Activated CD4-positive, alpha-beta T cell treated with anti-CD3 and anti-CD28 coated beads, Interleukin-2, Interleukin-6, amounts not matched to agents 100 ng/mL and 50 ng/mL, durations not matched to agents 16 hours and 8 hours (primary cell): ENCODE measurements at regions not wholly inside any gene's neighbourhood (a gene's known extent, or its start where the extent isn't known, plus 50 kb on each side); places are given as distances from the start of the nearest gene placed in this dataset.
A peak's percentile ranks its signal among the peaks of the same experiment; 100 is the strongest.

Experiments used
- DNase-seq: peaks from one replicate; pipeline ENCODE4 v3.0.0-alpha.2; 2020

- peak; percentile 55 for DNase-seq
Observed at GRCh38 chr6:110537208-110538123, 61.1 kb upstream of the SLC22A16 start.

GRCh38 chr6:110534731-110535492 is 58.5 kb upstream of the SLC22A16 start:
- DNase-seq, result no peak

GRCh38 chr6:110532431-110532830 is 56.0 kb upstream of the SLC22A16 start:
- DNase-seq, result no peak

GRCh38 chr6:110530671-110531070 is 54.3 kb upstream of the SLC22A16 start:
- DNase-seq, result no peak

GRCh38 chr6:110529907-110530306 is 53.5 kb upstream of the SLC22A16 start:
- no peak for DNase-seq

GRCh38 chr6:110529355-110529754 is 52.9 kb upstream of the SLC22A16 start:
- DNase-seq, result no peak

- no peak for DNase-seq
Observed at GRCh38 chr6:110528930-110529325, 52.5 kb upstream of the SLC22A16 start.

GRCh38 chr6:110528101-110528929 is 51.9 kb upstream of the SLC22A16 start:
- peak; percentile 73 for DNase-seq

- DNase-seq, result no peak
Observed at GRCh38 chr6:110527516-110527915, 51.1 kb upstream of the SLC22A16 start.

GRCh38 chr6:110526726-110527125 is 50.3 kb upstream of the SLC22A16 start:
- no peak for DNase-seq
